Suprapubic skin (tissue), 4 donors: ENCODE measurements at regions not wholly inside any gene's neighbourhood (a gene's known extent, or its start where the extent isn't known, plus 50 kb on each side); places are given as distances from the start of the nearest gene placed in this dataset.

ENCODE experiments used
- DNase-seq, 2 donors: peaks; one replicate each; pipeline ENCODE4 v3.0.0-alpha.2; 2019; ENCODE audit warnings: low spot score in 2 of 2
- H3K27ac ChIP-seq: fragments of 200-600 bp; sonication (generic); one replicate; pipeline ENCODE4 v1.5.1; 2019
- H3K27me3 ChIP-seq: fragments of 200-600 bp; sonication (generic); one replicate; pipeline ENCODE4 v1.5.1; 2019
- H3K36me3 ChIP-seq: fragments of 200-600 bp; sonication (generic); one replicate; pipeline ENCODE4 v1.5.1; 2019
- H3K4me1 ChIP-seq: fragments of 200-600 bp; sonication (generic); one replicate; pipeline ENCODE4 v1.5.1; 2019
- H3K4me3 ChIP-seq: fragments of 200-600 bp; sonication (generic); one replicate; pipeline ENCODE4 v1.5.1; 2019; ENCODE audit warnings: mild to moderate bottlenecking
- H3K9me3 ChIP-seq: fragments of 200-600 bp; sonication (generic); one replicate; pipeline ENCODE4 v1.5.1; 2019
- CTCF ChIP-seq, 2 donors: fragments of 200-600 bp in 1 of 2; fragments of 450-650 bp in 1 of 2; sonication (generic) in 1 of 2; IDR thresholded peaks; one replicate each; pipeline ENCODE4 v1.5.1; 2016 to 2019; ENCODE audit warnings: antibody characterized with exemption in 2 of 2, mild to moderate bottlenecking in 1 of 2, moderate library complexity in 1 of 2
- EP300 ChIP-seq: sonication (generic); formaldehyde crosslinking; IDR thresholded peaks from one replicate; pipeline ENCODE4 v1.6.1; 2017; ENCODE audit warnings: antibody characterized with exemption
- POLR2A ChIP-seq, 2 donors: fragments of 450-650 bp; IDR thresholded peaks; one replicate each; pipeline ENCODE4 v1.6.1; 2017; ENCODE audit warnings: antibody characterized with exemption in 2 of 2, mild to moderate bottlenecking in 2 of 2, moderate library complexity in 2 of 2
- POLR2AphosphoS5 ChIP-seq, 3 donors: sonication (generic); formaldehyde crosslinking; IDR thresholded peaks; one replicate each; pipeline ENCODE4 v1.6.1; 2017; ENCODE audit warnings: antibody characterized with exemption in 3 of 3
- WGBS: methylation state at CpG from one replicate; pipeline ENCODE4 v1.1.5; 2018; 5-methylcytosine and 5-hydroxymethylcytosine counted together

GRCh38 chr3:71903936-71904335 is 119.0 kb upstream of the PROK2 start:
- Histone ChIP-seq H3K4me1 (peaks cover 5% of the 10 kb centered on the region), H3K9me3 (no peaks in the 10 kb centered on the region), H3K27me3 (peaks cover 13% of the 10 kb centered on the region), H3K27ac (no peak overlapping the region), H3K36me3 (no peaks in the 10 kb centered on the region), H3K4me3 (no peak overlapping the region)
- no peak for TF ChIP-seq POLR2A (IDR thresholded peaks at IDR 0.05)
- TF ChIP-seq EP300, result no peak
- 94% methylated on average over 6 of the region's 6 CpGs for WGBS
- no peak for DNase-seq

GRCh38 chr3:71903112-71903495 is 118.2 kb upstream of the PROK2 start:
- Histone ChIP-seq H3K4me3 (no peak overlapping the region), H3K27ac (no peak overlapping the region), H3K4me1 (peaks cover 4% of the 10 kb centered on the region), H3K27me3 (peaks cover 13% of the 10 kb centered on the region), H3K9me3 (no peaks in the 10 kb centered on the region), H3K36me3 (no peaks in the 10 kb centered on the region)
- whole genome bisulfite sequencing, result 23% methylated on average over 2 of the region's 2 CpGs
- no peak for DNase-seq
- no peak for TF ChIP-seq POLR2A (IDR thresholded peaks at IDR 0.05)
- TF ChIP-seq EP300, result no peak
- TF ChIP-seq POLR2AphosphoS5 (IDR thresholded peaks at IDR 0.05), result no peak
- no peak for TF ChIP-seq CTCF (IDR thresholded peaks at IDR 0.05)

GRCh38 chr3:71902258-71903111 is 117.5 kb upstream of the PROK2 start:
- 88% methylated on average over 4 of the region's 4 CpGs for WGBS
- peaks cover 8% of the 10 kb centered on the region for H3K27me3 ChIP-seq
- H3K27ac ChIP-seq, result no peak overlapping the region

GRCh38 chr3:71901645-71902044 is 116.7 kb upstream of the PROK2 start:
- Histone ChIP-seq H3K9me3 (no peaks in the 10 kb centered on the region), H3K4me3 (no peak overlapping the region), H3K27ac (no peak overlapping the region), H3K36me3 (no peaks in the 10 kb centered on the region), H3K27me3 (peaks cover 8% of the 10 kb centered on the region), H3K4me1 (peaks cover 5% of the 10 kb centered on the region)
- WGBS, result 95% methylated on average over 9 of the region's 9 CpGs
- no peak for DNase-seq
- TF ChIP-seq EP300 (no peak), POLR2A (IDR thresholded peaks at IDR 0.05) (no peak), POLR2AphosphoS5 (IDR thresholded peaks at IDR 0.05) (no peak), CTCF (IDR thresholded peaks at IDR 0.05) (no peak)

More at GRCh38 chr3:71902258-71903111, 117.5 kb upstream of the PROK2 start:
- no peak for DNase-seq
- H3K4me3 ChIP-seq, result no peak overlapping the region
- no peaks in the 10 kb centered on the region for H3K36me3 ChIP-seq
- H3K4me1 ChIP-seq, result no peaks in the 10 kb centered on the region
- no peaks in the 10 kb centered on the region for H3K9me3 ChIP-seq
- TF ChIP-seq POLR2AphosphoS5 (IDR thresholded peaks at IDR 0.05) (no peak), EP300 (no peak), CTCF (IDR thresholded peaks at IDR 0.05) (no peak), POLR2A (IDR thresholded peaks at IDR 0.05) (no peak)

GRCh38 chr3:71900057-71900456 is 115.1 kb upstream of the PROK2 start:
- H3K4me1 ChIP-seq, result peaks cover 5% of the 10 kb centered on the region
- DNase-seq, result no peak

More at GRCh38 chr3:71900057-71900456, 115.1 kb upstream of the PROK2 start:
- Histone ChIP-seq H3K27me3 (peaks cover 8% of the 10 kb centered on the region), H3K4me3 (no peak overlapping the region), H3K9me3 (no peaks in the 10 kb centered on the region), H3K27ac (no peak overlapping the region), H3K36me3 (no peaks in the 10 kb centered on the region)
- TF ChIP-seq POLR2A (IDR thresholded peaks at IDR 0.05) (no peak), CTCF (IDR thresholded peaks at IDR 0.05) (no peak)
- 91% methylated on average over 2 of the region's 2 CpGs for WGBS
